H9 (cell line): ENCODE measurements at regions not wholly inside any gene's neighbourhood (a gene's known extent, or its start where the extent isn't known, plus 50 kb on each side); places are given as distances from the start of the nearest gene placed in this dataset.
A peak's percentile ranks its signal among the peaks of the same experiment; 100 is the strongest.

Experiments used
- DNase-seq: peaks from one replicate; pipeline ENCODE4 v3.0.0-alpha.2; 2017
- H2AFZ ChIP-seq: one replicate; pipeline ENCODE4 v1.6.1; 2013; ENCODE audit warnings: mild to moderate bottlenecking, low read length, control low read depth, moderate library complexity
- H2AK5ac ChIP-seq: 2 replicates; pipeline ENCODE4 v1.6.1; 2013; ENCODE audit warnings: low read length, control low read depth, mixed read lengths; ENCODE audit not compliant: insufficient read length
- H2BK120ac ChIP-seq: one replicate; pipeline ENCODE4 v1.6.1; 2013; ENCODE audit warnings: low read depth, mild to moderate bottlenecking, low read length, control low read depth, inconsistent platforms; ENCODE audit not compliant: poor library complexity, severe bottlenecking
- H2BK12ac ChIP-seq: 2 replicates; pipeline ENCODE4 v1.6.1; 2013; ENCODE audit warnings: low read length, control low read depth, mixed read lengths, low read depth; ENCODE audit not compliant: insufficient read length
- H2BK15ac ChIP-seq: 2 replicates; pipeline ENCODE4 v1.6.1; 2013; ENCODE audit warnings: low read depth, low read length, control low read depth
- H2BK20ac ChIP-seq: one replicate; pipeline ENCODE4 v1.6.1; 2013; ENCODE audit warnings: low read depth, mild to moderate bottlenecking, low read length, control low read depth, inconsistent platforms; ENCODE audit not compliant: poor library complexity, severe bottlenecking
- H2BK5ac ChIP-seq: 2 replicates; pipeline ENCODE4 v1.6.1; 2013; ENCODE audit warnings: low read length, control low read depth, mixed read lengths; ENCODE audit not compliant: insufficient read length
- H3K14ac ChIP-seq: 2 replicates; pipeline ENCODE4 v1.6.1; 2013; ENCODE audit warnings: low read length, control low read depth; ENCODE audit not compliant: insufficient read depth
- H3K18ac ChIP-seq: 2 replicates; pipeline ENCODE4 v1.6.1; 2013; ENCODE audit warnings: low read depth, mild to moderate bottlenecking, mixed read lengths, low read length, control low read depth; ENCODE audit not compliant: insufficient read length
- H3K23ac ChIP-seq: 2 replicates; pipeline ENCODE4 v1.6.1; 2013; ENCODE audit warnings: low read length, control low read depth, mixed read lengths, low read depth; ENCODE audit not compliant: insufficient read length
- H3K23me2 ChIP-seq: 2 replicates; pipeline ENCODE4 v1.6.1; 2013; ENCODE audit warnings: low read depth, mild to moderate bottlenecking, mixed read lengths, low read length, control low read depth; ENCODE audit not compliant: insufficient read length, poor library complexity, severe bottlenecking
- H3K27ac ChIP-seq: 2 replicates; pipeline ENCODE4 v1.5.1; 2013; ENCODE audit warnings: low read length, control low read depth, mixed read lengths, low read depth; ENCODE audit not compliant: insufficient read length
- H3K27me3 ChIP-seq: 2 replicates; pipeline ENCODE4 v1.6.1; 2013; ENCODE audit warnings: low read length, control low read depth, inconsistent platforms; ENCODE audit not compliant: insufficient read depth
- H3K4ac ChIP-seq: 2 replicates; pipeline ENCODE4 v1.6.1; 2013; ENCODE audit warnings: low read depth, mild to moderate bottlenecking, control low read depth, inconsistent platforms, low read length, moderate library complexity
- H3K4me1 ChIP-seq: 2 replicates; pipeline ENCODE4 v1.6.1; 2013; ENCODE audit warnings: low read length, control low read depth, inconsistent platforms; ENCODE audit not compliant: insufficient read depth
- H3K4me2 ChIP-seq: 2 replicates; pipeline ENCODE4 v1.6.1; 2013; ENCODE audit warnings: low read length, control low read depth, mixed read lengths; ENCODE audit not compliant: insufficient read length, insufficient read depth
- H3K56ac ChIP-seq: 2 replicates; pipeline ENCODE4 v1.6.1; 2013; ENCODE audit warnings: low read depth, mild to moderate bottlenecking, mixed read lengths, low read length, control low read depth; ENCODE audit not compliant: insufficient read length
- H3K79me1 ChIP-seq: 2 replicates; pipeline ENCODE4 v1.6.1; 2013; ENCODE audit warnings: low read depth, mild to moderate bottlenecking, moderate library complexity, low read length, control low read depth, inconsistent platforms; ENCODE audit not compliant: insufficient read depth, poor library complexity, severe bottlenecking
- H3K79me2 ChIP-seq: 2 replicates; pipeline ENCODE4 v1.6.1; 2013; ENCODE audit warnings: low read length, control low read depth, inconsistent platforms; ENCODE audit not compliant: insufficient read depth
- H3K9ac ChIP-seq: 2 replicates; pipeline ENCODE4 v1.6.1; 2013; ENCODE audit warnings: low read length, control low read depth, mixed read lengths; ENCODE audit not compliant: insufficient read length; ENCODE audit errors: extremely low read depth
- H3K9me3 ChIP-seq: one replicate; pipeline ENCODE4 v1.6.1; 2013; ENCODE audit warnings: low read depth, low read length, inconsistent platforms; ENCODE audit not compliant: control insufficient read depth
- H3T11ph ChIP-seq: one replicate; pipeline ENCODE4 v1.6.1; 2013; ENCODE audit warnings: mild to moderate bottlenecking, low read length, control low read depth, inconsistent platforms
- H4K20me1 ChIP-seq: one replicate; pipeline ENCODE4 v1.6.1; 2013; ENCODE audit not compliant: control insufficient read depth, insufficient read length, insufficient read depth
- H4K5ac ChIP-seq: 2 replicates; pipeline ENCODE4 v1.6.1; 2013; ENCODE audit warnings: low read depth, mild to moderate bottlenecking, mixed read lengths, low read length, control low read depth; ENCODE audit not compliant: insufficient read length
- H4K8ac ChIP-seq: replicated peaks from 2 replicates; pipeline ENCODE4 v1.6.1; 2013; ENCODE audit warnings: low read length, control low read depth, mixed read lengths, low read depth; ENCODE audit not compliant: insufficient read length
- H4K91ac ChIP-seq: 2 replicates; pipeline ENCODE4 v1.6.1; 2013; ENCODE audit warnings: low read depth, mild to moderate bottlenecking, moderate library complexity, mixed read lengths, low read length, control low read depth; ENCODE audit not compliant: insufficient read length
- H3K27ac Mint-ChIP-seq, 3 experiments: 2 replicates in 2 of 3; 3 replicates in 1 of 3; pipeline ENCODE4 v1.8.0; 2020 to 2021; ENCODE audit warnings: mixed read lengths in 3 of 3, mild to moderate bottlenecking in 1 of 3, moderate library complexity in 1 of 3
- H3K27me3 Mint-ChIP-seq: 2 replicates; pipeline ENCODE4 v1.8.0; 2021; ENCODE audit warnings: low read depth, mild to moderate bottlenecking, moderate library complexity, mixed read lengths
- H3K36me3 Mint-ChIP-seq, 3 experiments: 2 replicates in 2 of 3; 3 replicates in 1 of 3; pipeline ENCODE4 v1.8.0; 2020 to 2021; ENCODE audit warnings: low read depth in 3 of 3, mixed read lengths in 3 of 3; ENCODE audit not compliant: insufficient read depth in 1 of 3
- H3K4me1 Mint-ChIP-seq, 2 experiments: 2 replicates each; pipeline ENCODE4 v1.8.0; 2020; ENCODE audit warnings: mixed read lengths in 2 of 2
- H3K4me3 Mint-ChIP-seq, 2 experiments: 2 replicates in 1 of 2; 3 replicates in 1 of 2; pipeline ENCODE4 v1.8.0; 2020 to 2021; ENCODE audit warnings: mild to moderate bottlenecking in 2 of 2, mixed read lengths in 2 of 2, moderate library complexity in 1 of 2
- H3K9me3 Mint-ChIP-seq, 2 experiments: 2 replicates in 1 of 2; 3 replicates in 1 of 2; pipeline ENCODE4 v1.8.0; 2020; ENCODE audit warnings: mild to moderate bottlenecking in 2 of 2, mixed read lengths in 2 of 2, moderate library complexity in 1 of 2
- WGBS: extraction: QIAGEN DNeasy Blood & Tissue Kit; methylation state at CpG from one replicate; pipeline ENCODE4 v1.1.7; 2013; ENCODE audit warnings: missing lambda C conversion rate, low lambda C conversion rate, mixed read lengths; ENCODE audit not compliant: insufficient read length; ENCODE audit errors: extremely low coverage; 5-methylcytosine and 5-hydroxymethylcytosine counted together
- TF ChIP-seq, protein P1 (sequence below): fragments of 200-600 bp; sonication (generic); conservative IDR thresholded peaks from 3 replicates; pipeline ENCODE4 v1.8.0; 2021; ENCODE audit warnings: antibody characterized with exemption, mild to moderate bottlenecking

DNA sequence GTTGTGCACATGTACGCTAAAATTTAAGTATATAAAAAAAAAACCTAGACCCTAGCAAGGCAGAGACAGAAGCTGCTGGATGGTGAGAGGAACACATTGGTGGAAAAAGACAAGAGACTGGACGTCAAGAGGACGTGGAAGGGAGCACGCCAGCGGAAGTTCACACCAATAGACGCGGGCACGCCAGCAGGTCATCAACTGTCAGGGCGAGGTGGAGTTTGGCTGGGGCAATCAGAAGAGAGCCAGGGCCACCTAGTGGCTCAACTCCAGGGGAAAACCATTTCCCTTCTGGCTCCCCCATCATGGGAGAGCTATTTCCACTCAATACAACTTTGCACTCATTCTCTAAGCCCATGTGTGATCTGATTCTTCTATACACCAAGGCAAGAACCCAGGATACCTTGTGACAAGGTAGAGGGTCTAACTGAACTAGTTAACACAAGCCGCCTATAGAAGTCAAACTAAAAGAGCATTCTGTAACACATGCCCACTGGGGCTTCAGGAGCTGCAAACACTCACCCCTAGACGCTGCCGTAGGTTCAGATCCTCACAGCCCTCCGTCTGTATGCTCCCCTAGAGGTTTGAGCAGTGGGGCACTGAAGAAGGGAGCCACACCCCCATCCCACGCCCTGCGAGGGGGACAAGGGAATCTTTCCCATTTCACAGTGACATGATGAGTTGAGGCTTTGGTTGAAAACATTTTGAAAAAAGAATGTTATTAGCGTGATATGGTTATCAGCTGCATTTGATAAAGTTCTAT, 702.7 kb downstream of the TMTC2 start:
- no peak overlapping the region for H3K14ac ChIP-seq
- DNase-seq: peak; percentile 81
- H3K36me3 Mint-ChIP-seq: no peaks in the 10 kb centered on the region

More for the DNA sequence above, 702.7 kb downstream of the TMTC2 start:
- Histone ChIP-seq H3K4ac (no peak overlapping the region), H3K23ac (no peak overlapping the region), H3K27ac (no peak overlapping the region), H3K27me3 (no peaks in the 10 kb centered on the region), H3K9ac (no peak overlapping the region), H3K18ac (no peak overlapping the region), H4K8ac (no peak overlapping the region), H4K5ac (no peak overlapping the region), H3K4me1 (no peaks in the 10 kb centered on the region), H3K4me2 (no peak overlapping the region), H2BK5ac (no peak overlapping the region), H2BK12ac (no peak overlapping the region), H2BK15ac (no peak overlapping the region), H3K79me1 (no peaks in the 10 kb centered on the region), H3K23me2 (no peaks in the 10 kb centered on the region), H4K20me1 (no peaks in the 10 kb centered on the region), H3K56ac (no peak overlapping the region), H3T11ph (no peak overlapping the region), H3K79me2 (no peaks in the 10 kb centered on the region), H2AFZ (no peak overlapping the region), H2BK120ac (no peak overlapping the region), H2AK5ac (no peak overlapping the region), H4K91ac (no peak overlapping the region), H3K9me3 (no peaks in the 10 kb centered on the region), H2BK20ac (no peak overlapping the region)
- no peaks in the 10 kb centered on the region for H3K9me3 Mint-ChIP-seq
- TF ChIP-seq, protein P1, sequence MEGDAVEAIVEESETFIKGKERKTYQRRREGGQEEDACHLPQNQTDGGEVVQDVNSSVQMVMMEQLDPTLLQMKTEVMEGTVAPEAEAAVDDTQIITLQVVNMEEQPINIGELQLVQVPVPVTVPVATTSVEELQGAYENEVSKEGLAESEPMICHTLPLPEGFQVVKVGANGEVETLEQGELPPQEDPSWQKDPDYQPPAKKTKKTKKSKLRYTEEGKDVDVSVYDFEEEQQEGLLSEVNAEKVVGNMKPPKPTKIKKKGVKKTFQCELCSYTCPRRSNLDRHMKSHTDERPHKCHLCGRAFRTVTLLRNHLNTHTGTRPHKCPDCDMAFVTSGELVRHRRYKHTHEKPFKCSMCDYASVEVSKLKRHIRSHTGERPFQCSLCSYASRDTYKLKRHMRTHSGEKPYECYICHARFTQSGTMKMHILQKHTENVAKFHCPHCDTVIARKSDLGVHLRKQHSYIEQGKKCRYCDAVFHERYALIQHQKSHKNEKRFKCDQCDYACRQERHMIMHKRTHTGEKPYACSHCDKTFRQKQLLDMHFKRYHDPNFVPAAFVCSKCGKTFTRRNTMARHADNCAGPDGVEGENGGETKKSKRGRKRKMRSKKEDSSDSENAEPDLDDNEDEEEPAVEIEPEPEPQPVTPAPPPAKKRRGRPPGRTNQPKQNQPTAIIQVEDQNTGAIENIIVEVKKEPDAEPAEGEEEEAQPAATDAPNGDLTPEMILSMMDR: peak; percentile 85
- H3K27me3 Mint-ChIP-seq: no peaks in the 10 kb centered on the region; the same call in 1 of the 2 replicates
- H3K27ac Mint-ChIP-seq: no peak overlapping the region
- H3K4me3 Mint-ChIP-seq: 0 out of 5 replicates have a peak overlapping the region, but pooled peaks of 1 of the 2 experiments have one; percentile 1
- H3K4me1 Mint-ChIP-seq: peaks cover 7 to 8% of the 10 kb centered on the region in 2 experiments; a peak in 3 of 4 replicates
- no CpG with 5 or more reads among the region's 16 CpGs for WGBS
